GM18511 (cell line): ENCODE measurements at regions not wholly inside any gene's neighbourhood (a gene's known extent, or its start where the extent isn't known, plus 50 kb on each side); places are given as distances from the start of the nearest gene placed in this dataset.
"Not testable (repeated sequence)": the region's sequence is repeated elsewhere in the genome, so short reads cannot be mapped to it uniquely, and the experiment has no call there.

Experiments
- ATAC-seq: cut with Tn5 transposase; IDR thresholded peaks from one replicate; pipeline ENCODE4 v1.9.1; 2021; ENCODE audit warnings: mild to moderate bottlenecking, moderate library complexity; ENCODE audit not compliant: unreplicated experiment

- ATAC-seq, result no peak
These were observed 345.3 kb downstream of the NR2F1-AS1 start for GRCh38 chr5:93235761-93236160.

GRCh38 chr5:93226202-93226735 lies 354.8 kb downstream of the NR2F1-AS1 start:
- no peak for ATAC-seq

GRCh38 chr5:93225748-93226147 lies 355.3 kb downstream of the NR2F1-AS1 start:
- ATAC-seq, result no peak

- no peak for ATAC-seq
These were observed 356.4 kb downstream of the NR2F1-AS1 start for GRCh38 chr5:93224624-93225023.

- no peak for ATAC-seq
These were observed 359.2 kb downstream of the NR2F1-AS1 start for GRCh38 chr5:93221773-93222172.

GRCh38 chr5:93220431-93220830 lies 360.6 kb downstream of the NR2F1-AS1 start:
- ATAC-seq, result no peak

- ATAC-seq, result no peak
These were observed 361.3 kb downstream of the NR2F1-AS1 start for GRCh38 chr5:93219641-93220145.

GRCh38 chr5:93213111-93213794 lies 367.8 kb downstream of the NR2F1-AS1 start:
- ATAC-seq, result not testable (repeated sequence)

- no peak for ATAC-seq
These were observed 371.5 kb downstream of the NR2F1-AS1 start for GRCh38 chr5:93209476-93209875.

GRCh38 chr5:93208141-93208751 lies 372.8 kb downstream of the NR2F1-AS1 start:
- no peak for ATAC-seq

- no peak for ATAC-seq
These were observed 374.8 kb downstream of the NR2F1-AS1 start for GRCh38 chr5:93206203-93206602.

- ATAC-seq, result no peak
These were observed 380.0 kb downstream of the NR2F1-AS1 start for GRCh38 chr5:93201061-93201460.

- ATAC-seq, result no peak
These were observed 384.0 kb downstream of the NR2F1-AS1 start for GRCh38 chr5:93196986-93197385.

GRCh38 chr5:93193431-93194347 lies 387.3 kb downstream of the NR2F1-AS1 start:
- no peak for ATAC-seq

- no peak for ATAC-seq
These were observed 388.3 kb downstream of the NR2F1-AS1 start for GRCh38 chr5:93192683-93193082.

GRCh38 chr5:93192087-93192486 lies 388.9 kb downstream of the NR2F1-AS1 start:
- ATAC-seq, result no peak

- no peak for ATAC-seq
These were observed 389.8 kb downstream of the NR2F1-AS1 start for GRCh38 chr5:93191035-93191817.

GRCh38 chr5:93189707-93190120 lies 391.3 kb downstream of the NR2F1-AS1 start:
- no peak for ATAC-seq

GRCh38 chr5:93188876-93189485 lies 392.0 kb downstream of the NR2F1-AS1 start:
- ATAC-seq, result no peak
